GM12891 (cell line): ENCODE measurements at regions not wholly inside any gene's neighbourhood (a gene's known extent, or its start where the extent isn't known, plus 50 kb on each side); places are given as distances from the start of the nearest gene placed in this dataset.
"Not testable (repeated sequence)": the region's sequence is repeated elsewhere in the genome, so short reads cannot be mapped to it uniquely, and the experiment has no call there.

Source experiments
- DNase-seq: peaks from one replicate; pipeline ENCODE4 v3.0.0; 2011; ENCODE audit warnings: low spot score; ENCODE audit not compliant: insufficient read length
- FAIRE-seq: peaks from 2 replicates; lab custom pipeline; 2011; peaks lifted over from hg19 to GRCh38; lab: Jason Lieb, UNC
- PAX5 ChIP-seq: IDR thresholded peaks from 2 replicates; pipeline ENCODE4 v1.6.1; 2011; ENCODE audit warnings: low read length, moderate library complexity, mild to moderate bottlenecking; ENCODE audit not compliant: insufficient read depth, severe bottlenecking
- POLR2A ChIP-seq: IDR thresholded peaks from 2 replicates; pipeline ENCODE4 v1.6.1; 2011; ENCODE audit warnings: low read depth, low read length, control low read depth
- POLR2AphosphoS5 ChIP-seq: IDR thresholded peaks from 2 replicates; pipeline ENCODE4 v1.6.1; 2011; ENCODE audit warnings: low read depth, low read length, control low read depth
- POU2F2 ChIP-seq: IDR thresholded peaks from 2 replicates; pipeline ENCODE4 v1.6.1; 2011; ENCODE audit warnings: low read depth, mild to moderate bottlenecking, control low read depth, low read length, moderate library complexity
- SPI1 ChIP-seq: IDR thresholded peaks from 2 replicates; pipeline ENCODE4 v1.6.1; 2011; ENCODE audit warnings: low read depth, low read length, control low read depth
- TAF1 ChIP-seq: IDR thresholded peaks from 2 replicates; pipeline ENCODE4 v1.6.1; 2011; ENCODE audit warnings: low read depth, low read length, control low read depth

DNA sequence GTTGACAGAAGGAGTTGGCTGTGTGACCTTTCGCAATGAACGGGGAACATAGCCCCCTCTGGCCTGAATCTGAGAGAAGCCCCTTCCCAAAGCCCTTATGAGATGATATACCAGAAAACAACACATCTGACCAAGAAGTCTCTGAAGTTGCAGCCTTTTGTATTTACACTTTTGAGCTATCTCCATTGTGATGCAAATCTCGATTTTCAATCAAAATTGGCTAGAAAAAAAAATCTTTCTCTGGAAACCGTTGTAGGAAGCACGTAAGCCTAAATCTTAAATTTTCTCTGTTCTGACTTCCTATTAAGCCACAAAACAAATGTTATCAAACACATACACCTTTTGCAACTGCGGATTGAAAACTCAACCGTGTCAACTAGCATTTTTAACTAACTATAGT lies 71.4 kb upstream of the OLIG2 start:
- TF ChIP-seq POLR2A (no peak), SPI1 (no peak), POLR2AphosphoS5 (no peak), POU2F2 (no peak), TAF1 (no peak), PAX5 (no peak)
- DNase-seq (no peak), FAIRE-seq (no peak)

- no peak for DNase-seq
- no peak for FAIRE-seq
- TF ChIP-seq POLR2AphosphoS5 = no peak
- TF ChIP-seq POLR2A = no peak
- no peak for TF ChIP-seq PAX5
- TF ChIP-seq SPI1 = no peak
- TF ChIP-seq TAF1 = no peak
- TF ChIP-seq POU2F2 = no peak
Observed at GRCh38 chr21:32955311-32956060, 70.2 kb upstream of the OLIG2 start.

GRCh38 chr21:32956061-32956656 lies 69.6 kb upstream of the OLIG2 start:
- TF ChIP-seq PAX5 (no peak), POLR2AphosphoS5 (no peak), POLR2A (no peak), POU2F2 (no peak), TAF1 (no peak), SPI1 (no peak)
- DNase-seq (no peak), FAIRE-seq (no peak)

DNA sequence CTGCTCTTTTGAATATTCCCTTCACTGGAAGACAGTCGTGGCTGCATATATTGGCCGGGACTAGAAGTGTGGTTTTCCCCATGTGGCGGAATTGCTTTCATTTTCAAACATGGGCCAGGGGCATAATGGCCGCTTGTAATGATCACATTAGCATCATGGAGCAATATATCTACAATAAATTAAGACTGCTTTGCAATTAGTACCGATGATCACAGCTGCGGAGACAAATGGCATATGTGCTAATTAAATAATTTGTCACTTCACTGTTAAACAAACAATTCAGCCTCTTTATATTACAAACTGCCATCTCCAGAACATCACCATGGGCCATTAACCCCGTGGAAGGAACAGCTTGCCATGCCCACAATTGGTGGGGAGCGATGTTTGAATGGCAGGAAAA lies 68.2 kb upstream of the OLIG2 start:
- no peak for FAIRE-seq
- TF ChIP-seq SPI1 = no peak
- no peak for TF ChIP-seq POLR2A
- no peak for TF ChIP-seq TAF1
- no peak for TF ChIP-seq PAX5
- TF ChIP-seq POLR2AphosphoS5 = no peak
- TF ChIP-seq POU2F2 = no peak
- DNase-seq = no peak

DNA sequence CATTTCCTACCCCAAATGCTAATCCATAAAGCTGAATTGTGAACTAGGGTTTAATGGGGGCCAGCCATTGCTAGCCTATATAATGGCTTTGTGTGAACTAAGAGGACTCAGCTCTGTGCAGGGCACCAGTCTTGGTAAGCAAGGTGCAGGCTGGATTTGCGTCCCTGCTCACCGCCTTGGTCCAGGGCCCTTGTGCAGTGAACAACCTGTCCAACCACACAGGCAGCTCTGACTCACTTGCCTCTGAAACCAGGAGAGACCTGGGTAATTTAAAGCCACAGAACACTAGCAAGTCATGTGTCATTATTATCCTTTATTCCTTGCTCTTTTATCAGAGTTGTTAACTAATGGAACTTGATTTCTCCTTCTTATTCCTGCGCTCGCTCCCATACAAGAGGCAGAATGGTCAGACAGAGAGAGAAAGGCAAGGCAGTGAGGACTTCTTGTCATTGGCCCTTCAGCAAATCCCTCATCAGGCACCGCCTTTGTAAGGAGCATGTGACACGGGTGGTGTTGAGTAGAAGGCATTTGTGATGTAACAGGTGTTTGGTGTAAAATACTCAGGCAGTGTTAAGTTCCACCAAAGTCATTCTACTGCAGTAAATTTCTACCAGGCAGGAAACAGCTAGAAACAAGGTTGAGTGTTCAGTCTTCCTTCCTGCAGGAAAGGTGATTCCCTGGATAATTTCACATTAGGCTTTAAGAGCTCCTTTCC lies 67.3 kb upstream of the OLIG2 start:
- no peak for DNase-seq
- FAIRE-seq = no peak

DNA sequence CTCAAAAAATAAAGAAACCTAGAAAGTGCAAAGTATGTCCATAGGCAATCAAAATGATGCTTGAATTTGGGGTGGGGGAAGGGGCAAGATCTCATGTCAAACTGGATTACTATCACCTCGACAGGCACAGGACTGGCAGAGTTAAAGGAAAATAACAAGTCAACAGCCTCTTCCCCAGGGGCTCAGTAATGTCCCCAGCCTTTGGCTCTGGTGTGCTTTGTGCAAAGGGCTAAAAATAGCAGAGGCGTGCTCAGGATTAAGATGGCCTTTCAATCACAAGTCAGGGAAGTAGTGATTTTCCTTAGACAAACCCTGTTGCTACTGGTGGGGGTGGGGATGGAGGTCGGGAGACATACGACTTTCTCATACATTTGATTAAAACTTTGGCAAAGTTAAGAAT lies 63.5 kb upstream of the OLIG2 start:
- TF ChIP-seq POLR2A (no peak), PAX5 (no peak), SPI1 (no peak), POLR2AphosphoS5 (no peak), TAF1 (no peak), POU2F2 (no peak)
- FAIRE-seq = no peak

More for the DNA sequence above, 67.3 kb upstream of the OLIG2 start:
- TF ChIP-seq POLR2AphosphoS5 = no peak
- TF ChIP-seq POLR2A = no peak
- no peak for TF ChIP-seq PAX5
- TF ChIP-seq POU2F2 = no peak

GRCh38 chr21:32965129-32965680 lies 60.5 kb upstream of the OLIG2 start:
- no peak for DNase-seq
- no peak for FAIRE-seq
- TF ChIP-seq PAX5 (no peak), POLR2A (no peak), TAF1 (no peak), POLR2AphosphoS5 (no peak), SPI1 (no peak), POU2F2 (no peak)

More for the DNA sequence above, 63.5 kb upstream of the OLIG2 start:
- DNase-seq = no peak

DNA sequence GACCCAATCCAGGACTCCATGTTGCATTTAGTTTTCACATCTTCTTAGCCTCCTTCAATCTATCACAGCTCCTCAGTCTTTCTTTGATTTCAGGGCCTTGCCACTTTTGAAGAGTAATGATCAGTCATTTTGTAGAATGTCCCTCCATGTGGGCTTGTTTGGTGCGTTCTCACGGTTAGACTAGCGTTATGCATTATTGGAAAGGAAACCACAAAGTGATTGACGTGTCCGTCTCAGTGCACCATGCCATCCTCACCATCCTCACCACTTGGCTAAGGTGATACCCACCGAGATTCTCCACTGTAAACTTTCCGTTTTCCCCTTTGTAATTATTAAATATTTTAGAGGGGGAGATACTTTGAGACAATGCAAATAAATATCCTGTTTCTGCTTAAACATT lies 59.6 kb upstream of the OLIG2 start:
- FAIRE-seq (no peak), DNase-seq (no peak)
- no peak for TF ChIP-seq TAF1
- no peak for TF ChIP-seq POLR2A
- no peak for TF ChIP-seq PAX5
- TF ChIP-seq SPI1 = no peak
- no peak for TF ChIP-seq POLR2AphosphoS5
- TF ChIP-seq POU2F2 = no peak

DNA sequence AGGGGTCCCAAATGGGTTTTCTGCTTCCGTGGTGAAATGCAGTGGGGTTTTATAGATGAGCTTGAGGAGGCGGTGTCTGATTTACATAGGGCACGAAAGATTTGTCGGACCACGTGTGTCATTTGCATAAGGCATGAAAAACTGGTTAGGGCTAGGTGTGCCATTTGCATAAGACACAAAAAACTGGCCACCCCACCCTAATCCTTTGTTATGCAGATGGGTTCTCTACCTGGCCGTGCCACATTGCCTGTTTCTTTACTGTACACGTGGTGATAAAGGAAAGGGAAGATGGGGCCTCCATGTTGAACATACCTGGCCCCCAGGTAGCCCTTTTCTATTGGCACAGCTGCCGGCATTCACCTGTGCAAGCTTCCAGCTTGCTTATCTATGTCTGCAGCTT lies 57.6 kb upstream of the OLIG2 start:
- not testable (repeated sequence) for DNase-seq, FAIRE-seq

DNA sequence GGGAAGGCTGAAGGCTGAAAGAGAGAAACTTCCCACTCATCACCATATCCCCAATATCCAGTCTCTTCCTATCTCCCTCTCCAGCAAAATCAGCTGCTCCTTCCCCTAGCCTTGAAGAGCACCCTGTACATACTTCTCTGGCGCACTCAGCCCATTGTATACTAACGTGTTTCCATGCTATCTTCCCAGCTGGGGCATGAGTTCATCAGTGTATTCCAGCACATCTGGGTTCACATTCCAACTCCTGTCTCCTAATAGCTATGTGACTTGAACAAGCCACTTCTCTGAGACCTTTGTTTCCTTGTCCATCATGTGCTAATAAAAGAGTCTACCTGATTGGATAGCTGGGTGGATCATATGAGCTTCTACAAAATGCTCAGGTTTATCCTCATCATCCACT lies 51.1 kb upstream of the OLIG2 start:
- TF ChIP-seq POU2F2 (no peak), PAX5 (no peak), SPI1 (no peak), POLR2A (no peak), POLR2AphosphoS5 (no peak), TAF1 (no peak)
- no peak for FAIRE-seq
- no peak for DNase-seq
